Naive thymus-derived CD4-positive, alpha-beta T cell (primary cell): ENCODE measurements at regions not wholly inside any gene's neighbourhood (a gene's known extent, or its start where the extent isn't known, plus 50 kb on each side); places are given as distances from the start of the nearest gene placed in this dataset.
A peak's percentile ranks its signal among the peaks of the same experiment; 100 is the strongest.

Source experiments
- ATAC-seq: fragments of 150-1000 bp; cut with Tn5 transposase; 2 replicates; pipeline ENCODE4 v1.10.0; 2021; ENCODE audit warnings: mild to moderate bottlenecking, moderate library complexity
- CTCF ChIA-PET: fragments of 350-600 bp; sonication (Branson Sonifier 250); formaldehyde crosslinking; loops from one replicate; lab custom pipeline; 2021; ENCODE audit warnings: antibody characterized with exemption; lab: Charles Lee
- POLR2A ChIA-PET: fragments of 350-600 bp; sonication (Branson Sonifier 250); formaldehyde crosslinking; loops from one replicate; lab custom pipeline; 2021; ENCODE audit warnings: antibody characterized with exemption, inconsistent platforms; lab: Charles Lee
- DNase-seq, 9 donors: peaks; one replicate each; pipeline versions ENCODE4 v3.0.0 to v3.0.0-alpha.2; 2020 to 2022; ENCODE audit warnings: mixed read lengths in 1 of 9
- H3K27ac ChIP-seq: one replicate; pipeline ENCODE4 v1.7.0; 2013; ENCODE audit warnings: mild to moderate bottlenecking, low read depth, low read length, moderate library complexity
- H3K27me3 ChIP-seq, 2 donors: one replicate each; pipeline ENCODE4 v1.7.0; 2013; ENCODE audit warnings: low read length in 2 of 2, mild to moderate bottlenecking in 2 of 2, moderate library complexity in 2 of 2; ENCODE audit not compliant: control insufficient read depth in 2 of 2, insufficient read depth in 2 of 2
- H3K36me3 ChIP-seq, 3 experiments: 1 replicate in 2 of 3; 2 replicates in 1 of 3; pipeline ENCODE4 v1.7.0; 2013; ENCODE audit warnings: low read length in 3 of 3, mild to moderate bottlenecking in 3 of 3, moderate library complexity in 1 of 3; ENCODE audit not compliant: insufficient read depth in 3 of 3, control insufficient read depth in 2 of 3
- H3K4me1 ChIP-seq, 2 donors: one replicate each; pipeline ENCODE4 v1.7.0; 2013; ENCODE audit warnings: low read length in 2 of 2, mild to moderate bottlenecking in 2 of 2, moderate library complexity in 1 of 2; ENCODE audit not compliant: control insufficient read depth in 2 of 2, insufficient read depth in 2 of 2
- H3K4me3 ChIP-seq: 2 replicates; pipeline ENCODE4 v1.7.0; 2013; ENCODE audit warnings: mild to moderate bottlenecking, low read length
- H3K9me3 ChIP-seq, 3 experiments: 1 replicate in 2 of 3; 2 replicates in 1 of 3; pipeline ENCODE4 v1.7.0; 2013; ENCODE audit warnings: low read length in 3 of 3; ENCODE audit not compliant: control insufficient read depth in 2 of 3
- H3K27ac Mint-ChIP-seq, 9 donors: one replicate each; pipeline ENCODE4 v1.8.0; 2020 to 2022; ENCODE audit warnings: mixed read lengths in 9 of 9, mild to moderate bottlenecking in 8 of 9, moderate library complexity in 5 of 9, inconsistent platforms in 2 of 9
- H3K27me3 Mint-ChIP-seq, 5 donors: one replicate each; pipeline ENCODE4 v1.8.0; 2021 to 2022; ENCODE audit warnings: mixed read lengths in 5 of 5, mild to moderate bottlenecking in 1 of 5
- H3K36me3 Mint-ChIP-seq, 5 donors: one replicate each; pipeline ENCODE4 v1.8.0; 2020 to 2022; ENCODE audit warnings: mixed read lengths in 5 of 5, mild to moderate bottlenecking in 3 of 5, inconsistent platforms in 1 of 5
- H3K4me1 Mint-ChIP-seq, 7 donors: one replicate each; pipeline ENCODE4 v1.8.0; 2020 to 2022; ENCODE audit warnings: mixed read lengths in 7 of 7, mild to moderate bottlenecking in 3 of 7, inconsistent platforms in 1 of 7
- H3K4me3 Mint-ChIP-seq, 10 donors: one replicate each; pipeline ENCODE4 v1.8.0; 2020 to 2022; ENCODE audit warnings: mild to moderate bottlenecking in 10 of 10, mixed read lengths in 10 of 10, moderate library complexity in 6 of 10, inconsistent platforms in 2 of 10
- H3K9me3 Mint-ChIP-seq, 11 donors: one replicate each; pipeline ENCODE4 v1.8.0; 2020 to 2022; ENCODE audit warnings: mixed read lengths in 11 of 11, mild to moderate bottlenecking in 4 of 11, inconsistent platforms in 1 of 11, moderate library complexity in 1 of 11
- intact Hi-C, 2 donors: fragments of 100-400 bp; cut with micrococcal nuclease; formaldehyde crosslinking; loops; one replicate each; pipeline ENCODE4 v1.15.1; 2023

- Histone ChIP-seq H3K27ac (no peak overlapping the region), H3K4me3 (no peak overlapping the region), H3K9me3 (no peaks in the 10 kb centered on the region), H3K36me3 (no peaks in the 10 kb centered on the region), H3K27me3 (no peaks in the 10 kb centered on the region), H3K4me1 (peaks cover under 1 to 3% of the 10 kb centered on the region in 2 donors)
- no peak for DNase-seq
- ChIA-PET POLR2A (interaction anchor here (0.5 kb wide), 1 partner anchor 740 kb away, joined by 5 read pairs; no protein-coding TSS in a partner anchor), CTCF (interaction anchor here (0.6 to 12.3 kb wide), 6 partner anchors 12 to 771 kb away, joined by 3 to 183 read pairs (median 3); no protein-coding TSS in a partner anchor)
- H3K9me3 Mint-ChIP-seq, result no peaks in the 10 kb centered on the region
- H3K27me3 Mint-ChIP-seq, result peaks cover 0 to 29% (median 11%) of the 10 kb centered on the region in 5 donors
- intact Hi-C loops, result loop anchor here in 1 of 2 donors (5.0 to 10.0 kb wide), 2 partner anchors 414 to 822 kb away; no protein-coding TSS in a partner anchor
- no peak for ATAC-seq
- no peak overlapping the region for H3K4me3 Mint-ChIP-seq
- no peaks in the 10 kb centered on the region for H3K36me3 Mint-ChIP-seq
- peaks cover under 1 to 17% (median 9%) of the 10 kb centered on the region in 7 donors for H3K4me1 Mint-ChIP-seq
- no peak overlapping the region for H3K27ac Mint-ChIP-seq
These were observed 92.7 kb downstream of the PCSK1 start for GRCh38 chr5:96340357-96340756.

- no peaks in the 10 kb centered on the region for H3K9me3 Mint-ChIP-seq
- intact Hi-C loops, result loop anchor here in 1 of 2 donors (5.0 to 10.0 kb wide), 2 partner anchors 415 to 822 kb away; no protein-coding TSS in a partner anchor
- no peak overlapping the region for H3K27ac ChIP-seq
- DNase-seq (no peak), ATAC-seq (no peak)
- POLR2A ChIA-PET, result interaction anchor here (0.5 kb wide), 1 partner anchor 741 kb away, joined by 5 read pairs; no protein-coding TSS in a partner anchor
- no peaks in the 10 kb centered on the region for H3K4me1 ChIP-seq
- no peak overlapping the region for H3K4me3 ChIP-seq
- H3K36me3 ChIP-seq, result no peaks in the 10 kb centered on the region
- no peaks in the 10 kb centered on the region for H3K9me3 ChIP-seq
- no peak overlapping the region for H3K4me3 Mint-ChIP-seq
- no peak overlapping the region for H3K27ac Mint-ChIP-seq
- peaks cover 0 to 13% (median 4%) of the 10 kb centered on the region in 7 donors for H3K4me1 Mint-ChIP-seq
- no peaks in the 10 kb centered on the region for H3K27me3 ChIP-seq
- H3K27me3 Mint-ChIP-seq, result peaks cover 0 to 27% (median 11%) of the 10 kb centered on the region in 5 donors
- CTCF ChIA-PET, result interaction anchor here (1.0 to 12.3 kb wide), 5 partner anchors 260 to 558 kb away, joined by 3 to 183 read pairs (median 4); no protein-coding TSS in a partner anchor
- no peaks in the 10 kb centered on the region for H3K36me3 Mint-ChIP-seq
These were observed 93.2 kb downstream of the PCSK1 start for GRCh38 chr5:96339862-96340261.

GRCh38 chr5:96338624-96339415 is 94.2 kb downstream of the PCSK1 start:
- peaks cover 0 to 21% (median 10%) of the 10 kb centered on the region in 5 donors for H3K27me3 Mint-ChIP-seq
- Histone ChIP-seq H3K4me1 (no peaks in the 10 kb centered on the region), H3K4me3 (no peak overlapping the region), H3K27ac (no peak overlapping the region), H3K27me3 (no peaks in the 10 kb centered on the region), H3K9me3 (no peaks in the 10 kb centered on the region), H3K36me3 (no peaks in the 10 kb centered on the region)
- no peaks in the 10 kb centered on the region for H3K9me3 Mint-ChIP-seq
- H3K4me1 Mint-ChIP-seq, result peaks cover 0 to 9% (median 0%) of the 10 kb centered on the region in 7 donors
- DNase-seq (no peak), ATAC-seq (no peak)
- no peak overlapping the region for H3K4me3 Mint-ChIP-seq
- H3K27ac Mint-ChIP-seq, result no peak overlapping the region
- intact Hi-C loops, result no loop called here
- no peaks in the 10 kb centered on the region for H3K36me3 Mint-ChIP-seq
- POLR2A ChIA-PET, result no interaction called here
- CTCF ChIA-PET, result interaction anchor here (1.0 to 12.3 kb wide), 6 partner anchors 261 to 557 kb away, joined by 3 to 183 read pairs (median 4); no protein-coding TSS in a partner anchor

DNA sequence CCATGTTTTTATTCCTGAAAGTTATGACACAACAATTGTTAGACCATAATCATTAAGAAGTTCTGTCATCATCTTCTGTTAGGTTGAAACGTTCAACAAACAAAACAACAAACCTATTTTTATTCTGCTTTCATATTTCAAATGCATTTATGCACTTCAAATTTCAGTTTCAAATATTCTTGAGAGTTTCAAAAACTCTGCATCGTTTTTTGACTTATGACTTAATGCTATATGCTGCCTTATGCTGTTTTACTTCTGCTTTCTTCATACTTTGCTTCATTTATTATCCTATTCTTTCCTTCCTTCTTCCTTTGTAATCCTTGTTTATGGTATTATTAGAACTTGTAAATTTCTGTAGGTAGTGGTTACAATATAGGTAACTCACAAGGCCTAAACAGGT is 95.0 kb downstream of the PCSK1 start:
- no peak overlapping the region for H3K4me3 ChIP-seq
- Mint-ChIP-seq H3K27ac (no peak overlapping the region), H3K27me3 (peaks cover 0 to 25% (median 10%) of the 10 kb centered on the region in 5 donors), H3K9me3 (no peaks in the 10 kb centered on the region), H3K4me3 (no peak overlapping the region), H3K4me1 (peaks cover 0 to 9% (median 0%) of the 10 kb centered on the region in 7 donors), H3K36me3 (no peaks in the 10 kb centered on the region)
- no peaks in the 10 kb centered on the region for H3K9me3 ChIP-seq
- H3K27ac ChIP-seq, result no peak overlapping the region
- CTCF ChIA-PET, result interaction anchor here (0.5 to 12.3 kb wide), 4 partner anchors 262 to 482 kb away, joined by 3 to 183 read pairs (median 62); no protein-coding TSS in a partner anchor
- intact Hi-C loops, result no loop called here
- no peak for DNase-seq
- H3K4me1 ChIP-seq, result no peaks in the 10 kb centered on the region
- POLR2A ChIA-PET, result no interaction called here
- H3K27me3 ChIP-seq, result no peaks in the 10 kb centered on the region
- ATAC-seq, result no peak
- H3K36me3 ChIP-seq, result no peaks in the 10 kb centered on the region

DNA sequence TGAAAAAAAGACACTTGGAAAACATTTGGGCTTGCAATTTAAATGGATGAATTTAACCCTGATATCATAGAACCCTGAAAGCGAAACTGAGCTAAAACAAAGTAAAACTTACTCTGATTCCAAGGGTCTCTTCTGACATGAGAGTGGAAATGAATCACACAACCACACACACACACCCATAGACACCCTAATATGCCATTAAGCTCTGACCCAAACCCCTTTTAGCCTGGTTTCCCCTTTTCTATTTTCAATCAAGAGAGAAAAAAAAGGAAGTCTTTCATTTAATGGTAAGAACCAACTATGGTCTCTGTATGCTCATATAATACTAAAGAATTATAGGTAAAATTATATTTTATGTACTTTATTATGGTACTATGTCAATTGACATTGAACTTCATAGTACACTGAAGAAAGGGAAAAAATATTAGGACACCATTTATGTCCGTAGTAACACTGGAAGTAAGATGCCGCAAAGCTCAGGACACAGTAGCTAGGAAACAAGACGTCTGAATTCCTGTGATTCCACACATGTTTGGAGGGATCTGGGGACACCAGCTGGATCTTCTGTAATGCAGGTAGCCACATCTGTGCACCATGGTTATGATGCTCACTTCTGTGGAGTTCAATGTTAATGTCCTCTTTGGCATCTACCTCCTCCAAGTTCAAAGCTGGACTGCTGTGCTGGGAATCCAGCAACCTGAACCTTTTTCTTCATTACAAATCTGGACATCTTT is 95.8 kb downstream of the PCSK1 start:
- Histone ChIP-seq H3K36me3 (no peaks in the 10 kb centered on the region), H3K27me3 (no peaks in the 10 kb centered on the region), H3K27ac (no peak overlapping the region), H3K4me3 (no peak overlapping the region), H3K4me1 (no peaks in the 10 kb centered on the region), H3K9me3 (no peaks in the 10 kb centered on the region)
- intact Hi-C loops, result no loop called here
- Mint-ChIP-seq H3K4me3 (no peak overlapping the region), H3K27ac (no peak overlapping the region), H3K4me1 (peaks cover 0 to 9% (median 0%) of the 10 kb centered on the region in 7 donors), H3K9me3 (no peaks in the 10 kb centered on the region), H3K27me3 (peaks cover 3 to 30% (median 9%) of the 10 kb centered on the region in 5 donors), H3K36me3 (no peaks in the 10 kb centered on the region)
- no peak for DNase-seq
- ChIA-PET POLR2A (no interaction called here), CTCF (interaction anchor here (0.5 to 12.3 kb wide), 11 partner anchors 8 to 1740 kb away, joined by 3 to 183 read pairs (median 3); no protein-coding TSS in a partner anchor)
- peak; percentile 60 for ATAC-seq

GRCh38 chr5:96336351-96336985 is 96.6 kb downstream of the PCSK1 start:
- Mint-ChIP-seq H3K9me3 (no peaks in the 10 kb centered on the region), H3K4me3 (no peak overlapping the region), H3K27me3 (peaks cover 7 to 26% (median 14%) of the 10 kb centered on the region in 5 donors), H3K27ac (no peak overlapping the region), H3K36me3 (no peaks in the 10 kb centered on the region), H3K4me1 (peaks cover 0 to 9% (median 0%) of the 10 kb centered on the region in 7 donors)
- DNase-seq (peak in 8 of 9 donors; percentile 41 to 72 (median 65)), ATAC-seq (peak; percentile 92)
- H3K36me3 ChIP-seq, result no peaks in the 10 kb centered on the region
- intact Hi-C loops, result loop anchor here (1.0 kb wide), 6 partner anchors 375 to 692 kb away; partner anchors contain the start of gene ELL2 (in 2 of the 2)
- no peak overlapping the region for H3K27ac ChIP-seq
- no peaks in the 10 kb centered on the region for H3K9me3 ChIP-seq
- no peaks in the 10 kb centered on the region for H3K4me1 ChIP-seq
- POLR2A ChIA-PET, result interaction anchor here (0.6 kb wide), 1 partner anchor 451 kb away, joined by 3 read pairs; no protein-coding TSS in a partner anchor
- no peaks in the 10 kb centered on the region for H3K27me3 ChIP-seq
- no peak overlapping the region for H3K4me3 ChIP-seq
- CTCF ChIA-PET, result interaction anchor here (0.6 to 12.3 kb wide), 15 partner anchors 8 to 1739 kb away, joined by 3 to 183 read pairs (median 4); no protein-coding TSS in a partner anchor
